NOMO-1 (cell line): ENCODE measurements at regions not wholly inside any gene's neighbourhood (a gene's known extent, or its start where the extent isn't known, plus 50 kb on each side); places are given as distances from the start of the nearest gene placed in this dataset.
"Not testable (repeated sequence)": the region's sequence is repeated elsewhere in the genome, so short reads cannot be mapped to it uniquely, and the experiment has no call there.

Experiments
- DNase-seq, 2 experiments: peaks; one replicate each; lab custom pipeline; 2025; ENCODE audit not compliant: unreplicated experiment in 2 of 2; lab: John Stamatoyannopoulos, UW

DNA sequence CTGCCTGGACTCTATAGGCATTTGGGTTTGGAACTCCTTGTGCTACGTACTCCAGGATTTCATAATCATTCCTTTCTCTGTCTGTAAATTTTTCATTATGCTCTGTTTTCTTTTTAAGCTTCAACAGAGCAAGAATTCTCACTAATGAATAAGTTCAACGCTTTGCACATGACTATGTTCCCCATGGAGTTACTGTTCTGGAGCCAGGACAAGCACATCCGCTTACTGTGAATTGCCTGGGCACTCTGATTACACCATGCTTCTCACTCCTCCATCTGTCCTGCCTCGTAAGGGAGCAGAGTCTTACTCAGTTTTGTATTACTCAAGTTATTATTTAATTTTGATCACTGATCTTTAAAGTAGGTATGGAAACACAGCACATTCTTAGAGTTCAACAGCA, 472.7 kb downstream of the RAP2B start:
- DNase-seq = no peak

GRCh38 chr3:153639631-153640030, 477.6 kb downstream of the RAP2B start:
- no peak for DNase-seq

DNA sequence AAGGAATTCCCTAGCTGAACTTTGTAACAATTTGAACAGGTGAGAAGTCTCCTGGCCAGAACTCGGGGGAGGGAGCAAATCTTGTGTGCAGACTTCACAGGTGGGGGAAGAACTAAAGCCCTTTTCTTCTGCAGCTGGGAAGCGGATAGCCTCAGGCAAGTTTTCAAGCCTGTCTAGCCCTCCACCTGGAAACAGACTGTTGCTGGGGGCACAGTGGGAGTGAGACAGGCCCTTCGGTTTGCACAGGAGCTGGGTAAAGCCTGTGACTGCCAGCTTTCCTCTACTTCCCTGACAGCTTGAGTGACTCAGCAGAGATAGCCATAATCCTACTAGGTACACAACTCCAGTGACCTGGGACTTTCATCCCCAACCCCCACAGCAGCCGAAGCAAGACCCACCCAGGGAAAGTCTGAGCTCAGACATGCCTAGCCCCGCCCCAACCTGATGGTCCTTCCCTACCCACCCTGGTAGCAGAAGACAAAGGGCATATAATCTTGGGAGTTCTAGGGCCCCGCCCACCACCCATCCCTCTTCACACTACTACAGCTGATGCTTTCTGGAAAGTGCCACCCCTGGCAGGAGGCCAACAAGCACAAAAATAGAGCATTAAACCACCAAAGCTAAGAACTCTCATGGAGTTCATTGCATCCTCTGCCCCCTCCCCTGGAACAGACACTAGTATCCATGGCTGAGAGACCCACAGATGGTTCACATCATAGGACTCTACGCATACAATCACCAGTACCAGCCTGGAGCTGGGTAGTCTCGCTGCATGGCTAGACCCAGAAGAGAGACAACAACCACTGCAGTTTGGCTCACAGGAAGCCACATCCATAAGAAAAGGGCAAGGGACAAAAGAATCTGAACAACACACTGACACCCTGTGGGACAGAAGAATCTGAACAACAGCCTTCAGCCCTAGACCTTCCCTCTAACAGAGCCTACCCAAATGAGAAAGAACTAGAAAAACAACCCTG, 479.0 kb downstream of the RAP2B start:
- DNase-seq = no peak

- DNase-seq = not testable (repeated sequence)
Observed at GRCh38 chr3:153642576-153642975, 478.6 kb upstream of the ARHGEF26 start.

DNA sequence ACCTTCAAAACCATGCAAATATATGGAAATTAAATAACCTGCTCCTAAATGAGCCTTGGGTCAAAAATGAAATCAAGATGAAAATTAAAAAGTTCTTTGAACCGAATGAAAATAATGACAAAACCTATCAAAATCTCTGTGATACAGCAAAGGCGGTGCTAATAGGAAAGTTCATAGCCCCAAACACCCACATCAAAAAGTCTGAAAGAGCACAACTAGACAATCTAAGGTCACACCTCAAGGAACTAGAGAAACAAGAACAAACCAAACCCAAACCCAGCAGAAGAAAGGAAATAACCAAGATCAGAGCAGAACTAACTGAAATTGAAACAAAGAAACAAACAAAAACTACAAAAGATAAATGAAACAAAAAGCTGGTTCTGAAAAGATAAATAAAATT, 477.7 kb upstream of the ARHGEF26 start:
- DNase-seq = not testable (repeated sequence)

- DNase-seq = no peak
Observed at GRCh38 chr3:153649286-153649839, 471.8 kb upstream of the ARHGEF26 start.

- DNase-seq = no peak
Observed at GRCh38 chr3:153652076-153652475, 469.1 kb upstream of the ARHGEF26 start.

- DNase-seq = no peak
Observed at GRCh38 chr3:153657046-153657445, 464.1 kb upstream of the ARHGEF26 start.

DNA sequence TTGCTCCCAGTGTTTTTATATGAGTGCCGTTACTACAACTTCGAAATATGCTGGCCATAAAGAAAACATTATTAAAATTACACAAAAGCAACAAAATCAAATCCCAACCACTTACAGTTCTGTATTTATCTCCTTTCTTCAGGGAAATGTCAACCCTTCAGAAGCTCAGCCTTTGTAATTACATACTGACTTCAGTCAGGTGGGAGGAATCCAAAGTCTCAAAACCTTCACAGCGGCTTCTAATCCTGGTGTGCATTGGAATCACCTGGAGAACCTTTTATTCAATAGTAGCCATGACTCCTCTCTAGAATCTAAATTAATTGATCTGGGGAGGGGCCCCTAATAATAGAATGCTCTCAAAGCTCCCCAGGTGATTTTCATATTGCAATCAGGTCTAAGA, 463.7 kb upstream of the ARHGEF26 start:
- DNase-seq = no peak

DNA sequence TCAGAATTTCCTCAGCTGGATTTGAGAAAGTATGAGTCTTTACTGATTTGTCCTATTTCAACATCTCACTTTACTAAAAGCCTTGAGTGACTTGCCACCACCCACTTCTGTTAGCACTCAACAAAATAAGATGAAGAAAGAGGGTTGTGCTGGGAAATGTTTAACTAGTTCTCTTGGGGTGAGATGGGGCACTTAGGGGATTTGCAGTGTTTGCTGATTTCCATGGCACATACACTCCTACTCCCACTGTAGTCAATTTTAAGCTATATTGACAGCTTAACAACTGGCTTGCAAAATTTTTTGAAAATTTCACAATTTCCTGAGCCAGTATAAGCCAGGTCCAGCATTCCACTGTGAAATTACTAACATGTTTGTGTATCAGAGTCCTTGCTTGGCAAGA, 463.1 kb upstream of the ARHGEF26 start:
- DNase-seq = peak; percentile 82 to 93

DNA sequence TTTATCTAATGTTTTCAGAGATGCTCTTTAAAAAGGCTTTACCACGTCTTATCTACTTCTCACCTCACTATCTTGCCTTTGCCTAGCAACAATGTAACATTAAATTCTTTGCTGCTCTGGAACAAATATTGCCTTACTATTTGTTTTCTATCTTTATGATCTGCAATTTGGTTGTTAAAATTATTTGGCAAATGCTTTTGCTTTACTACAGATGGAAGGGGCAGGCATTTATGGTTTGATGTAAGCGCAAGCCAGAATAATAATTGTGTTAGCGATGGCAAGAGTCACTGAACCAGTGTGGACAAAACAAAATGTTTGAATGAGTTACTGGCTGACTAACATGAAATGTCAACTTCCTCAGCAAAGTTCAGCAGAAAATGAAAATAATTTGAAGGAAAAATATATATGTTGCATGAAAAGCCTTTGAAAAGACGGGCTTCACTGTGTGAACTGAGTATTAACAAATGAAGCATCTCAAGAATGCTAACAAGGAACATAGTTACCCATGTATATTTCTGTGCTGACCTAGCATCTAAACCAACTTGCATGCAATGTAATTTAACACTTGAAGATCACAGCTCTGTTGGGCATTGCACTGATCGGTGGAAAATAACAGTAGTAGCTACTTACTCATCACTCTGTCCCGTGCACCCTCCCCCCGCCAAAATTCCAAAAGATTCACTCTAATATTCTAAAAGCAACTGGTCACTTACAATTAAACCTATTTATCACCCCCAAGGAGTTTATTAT, 454.0 kb upstream of the ARHGEF26 start:
- DNase-seq = no peak

DNA sequence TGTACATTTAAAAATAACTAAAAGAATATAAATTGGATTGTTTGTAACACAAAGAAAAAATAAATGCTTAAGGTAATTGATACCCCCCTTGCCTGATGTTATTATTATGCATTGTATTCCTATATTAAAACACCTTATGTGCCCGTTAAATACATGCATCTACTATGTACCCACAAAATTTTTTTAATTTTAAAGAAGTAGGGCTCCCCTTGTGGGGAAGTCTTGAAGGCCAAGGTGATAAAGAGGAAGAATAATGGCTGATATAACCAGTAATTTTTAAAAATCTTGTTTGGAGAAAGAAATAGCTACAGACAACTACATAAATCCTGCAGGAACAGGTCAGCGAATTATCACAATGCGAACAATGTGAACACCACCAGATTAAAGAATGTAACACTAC, 451.7 kb upstream of the ARHGEF26 start:
- DNase-seq = no peak

GRCh38 chr3:153670577-153670976, 450.6 kb upstream of the ARHGEF26 start:
- DNase-seq = no peak

GRCh38 chr3:153673853-153674252, 447.3 kb upstream of the ARHGEF26 start:
- no peak for DNase-seq

DNA sequence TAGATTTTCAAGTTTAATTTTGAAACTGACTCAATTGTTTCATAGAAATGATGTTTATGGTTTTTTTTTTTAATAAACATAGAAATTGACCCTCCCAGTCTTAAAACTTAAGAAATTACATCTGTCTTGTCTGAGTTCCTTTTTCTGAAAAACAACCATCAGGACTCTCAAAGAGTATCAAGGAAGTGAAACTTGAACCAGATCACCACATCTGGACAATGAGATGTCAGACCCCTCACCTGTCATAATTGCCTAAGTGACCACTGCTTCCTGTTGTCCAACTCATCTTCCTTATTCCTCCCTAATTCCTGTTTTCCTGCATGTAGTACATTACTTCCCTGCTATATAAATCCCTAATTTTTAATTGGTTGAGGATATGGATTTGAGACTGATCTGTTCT, 441.5 kb upstream of the ARHGEF26 start:
- DNase-seq = peak; percentile 42 to 94

DNA sequence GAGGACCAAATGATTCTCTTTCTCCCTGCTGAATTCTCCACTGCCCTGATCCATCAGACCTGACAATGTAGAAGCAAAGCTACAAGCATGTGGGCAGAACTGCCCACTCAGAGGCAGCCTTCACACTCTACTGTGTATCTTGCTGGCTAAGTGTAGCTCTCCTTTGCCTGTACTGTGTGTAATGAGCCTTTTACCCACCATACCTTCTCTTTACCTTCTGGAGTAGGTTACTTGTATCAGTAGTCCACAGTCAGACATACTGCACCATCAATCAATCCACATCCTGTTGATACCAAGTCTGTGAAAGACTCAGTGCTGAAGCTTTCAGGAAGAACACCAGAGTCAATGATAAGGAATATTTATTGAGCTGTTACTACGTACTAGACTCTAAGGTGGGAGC, 440.7 kb upstream of the ARHGEF26 start:
- DNase-seq = no peak

DNA sequence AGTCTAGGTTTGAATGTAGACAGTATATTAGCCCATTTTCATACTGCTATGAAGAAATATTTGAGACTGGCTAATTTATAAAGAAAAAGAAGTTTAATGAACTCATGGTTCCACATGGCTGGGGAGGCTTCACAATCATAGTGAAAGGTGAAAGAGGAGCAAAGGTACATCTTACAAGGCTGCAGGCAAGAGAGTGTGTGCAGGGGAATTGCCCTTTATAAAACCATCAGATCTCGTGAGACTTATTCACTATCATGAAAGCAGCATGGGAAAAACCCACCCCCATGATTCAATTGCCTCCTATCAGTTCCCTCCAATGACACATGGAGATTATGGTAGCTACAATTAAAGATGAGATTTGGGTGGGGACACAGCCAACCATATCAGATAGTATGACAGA, 440.1 kb upstream of the ARHGEF26 start:
- no peak for DNase-seq

- peak; percentile 30 to 47 for DNase-seq
Observed at GRCh38 chr3:153688301-153689120, 432.7 kb upstream of the ARHGEF26 start.

GRCh38 chr3:153693207-153693606, 428.0 kb upstream of the ARHGEF26 start:
- no peak for DNase-seq

GRCh38 chr3:153702106-153702505, 419.1 kb upstream of the ARHGEF26 start:
- DNase-seq = no peak

DNA sequence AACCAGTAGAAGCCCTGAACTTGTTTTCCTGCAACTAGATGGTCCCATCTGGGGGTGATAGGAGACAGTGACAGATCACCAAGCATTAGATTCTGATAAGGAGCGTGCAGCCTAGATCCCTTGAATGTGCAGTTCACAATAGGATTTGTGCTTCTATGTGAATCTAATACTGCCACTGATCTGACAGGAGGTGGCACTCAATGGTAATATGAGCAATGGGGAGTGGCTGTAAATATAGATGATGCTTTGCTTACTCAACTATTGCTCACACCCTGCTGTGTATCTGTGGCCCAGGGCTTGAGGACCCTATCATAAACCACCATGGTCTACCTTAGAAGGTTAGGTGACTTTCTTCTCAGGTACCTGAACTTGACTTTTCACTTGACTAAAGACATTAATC, 417.1 kb upstream of the ARHGEF26 start:
- no peak for DNase-seq
